ENCODE measurements at regions not wholly inside any gene's neighbourhood (a gene's known extent, or its start where the extent isn't known, plus 50 kb on each side); places are given as distances from the start of the nearest gene placed in this dataset.

DNA sequence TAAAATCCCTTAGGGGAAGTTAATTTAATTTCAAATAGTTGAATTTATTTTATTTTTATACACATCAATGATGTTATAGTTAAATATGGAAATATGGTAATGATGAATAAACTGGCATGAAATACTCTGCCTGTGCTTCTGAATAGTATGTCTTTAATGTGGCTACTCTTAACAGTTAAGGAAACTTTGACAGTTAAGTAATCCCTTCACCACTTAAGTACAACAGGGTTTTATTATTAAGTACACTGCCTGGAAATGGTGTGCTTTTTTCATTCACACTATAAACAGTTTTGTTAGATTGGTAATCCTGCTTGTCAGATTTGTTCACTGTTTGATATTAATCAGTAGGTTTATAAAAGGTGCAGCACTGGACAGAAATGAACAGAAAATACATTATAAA is 412.0 kb upstream of the ZEB2 start:
- DNase-seq (no peak), ATAC-seq (ENCODE audit: low read depth) (no peak)
- Mint-ChIP-seq H3K4me1 (peaks cover 3% of the 10 kb centered on the region), H3K27ac (no peak overlapping the region), H3K27me3 (no peaks in the 10 kb centered on the region), H3K9me3 (peaks cover 11% of the 10 kb centered on the region), H3K4me3 (no peak overlapping the region), H3K36me3 (ENCODE audit: low read depth) (peaks cover 6% of the 10 kb centered on the region)
- intact Hi-C loops (cut with micrococcal nuclease) = no loop called here
- no peak for TF ChIP-seq CTCF (IDR thresholded peaks at IDR 0.05)
- ChIA-PET CTCF (interaction anchor here (0.7 kb wide), 1 partner anchor 1382 kb away, joined by 3 read pairs; no protein-coding TSS in a partner anchor), POLR2A (no interaction called here)

GRCh38 chr2:144931480-144931879 is 411.6 kb upstream of the ZEB2 start:
- intact Hi-C loops (cut with micrococcal nuclease) = no loop called here
- no peak for TF ChIP-seq CTCF (IDR thresholded peaks at IDR 0.05)
- peaks cover 11% of the 10 kb centered on the region for H3K9me3 Mint-ChIP-seq
- peaks cover 2% of the 10 kb centered on the region for H3K4me1 Mint-ChIP-seq
- peaks cover 6% of the 10 kb centered on the region for H3K36me3 Mint-ChIP-seq (ENCODE audit: low read depth)
- ATAC-seq (ENCODE audit: low read depth) (no peak), DNase-seq (no peak)
- POLR2A ChIA-PET = no interaction called here
- H3K27me3 Mint-ChIP-seq = no peaks in the 10 kb centered on the region
- CTCF ChIA-PET = no interaction called here
- no peak overlapping the region for H3K4me3 Mint-ChIP-seq
- H3K27ac Mint-ChIP-seq = no peak overlapping the region

GRCh38 chr2:144927429-144927828 is 407.5 kb upstream of the ZEB2 start:
- Mint-ChIP-seq H3K9me3 (peaks cover 11% of the 10 kb centered on the region), H3K36me3 (ENCODE audit: low read depth) (peaks cover 6% of the 10 kb centered on the region), H3K27ac (no peak overlapping the region), H3K4me3 (no peak overlapping the region), H3K4me1 (peaks cover 6% of the 10 kb centered on the region), H3K27me3 (no peaks in the 10 kb centered on the region)
- POLR2A ChIA-PET = no interaction called here
- intact Hi-C loops (cut with micrococcal nuclease) = no loop called here
- ATAC-seq (ENCODE audit: low read depth) = no peak
- no peak for TF ChIP-seq CTCF (IDR thresholded peaks at IDR 0.05)
- CTCF ChIA-PET = no interaction called here
- DNase-seq = no peak

GRCh38 chr2:144925886-144926285 is 406.0 kb upstream of the ZEB2 start:
- Mint-ChIP-seq H3K36me3 (ENCODE audit: low read depth) (peaks cover 6% of the 10 kb centered on the region), H3K27ac (no peak overlapping the region), H3K4me1 (peaks cover 7% of the 10 kb centered on the region), H3K27me3 (no peaks in the 10 kb centered on the region), H3K9me3 (peaks cover 11% of the 10 kb centered on the region), H3K4me3 (no peak overlapping the region)
- CTCF ChIA-PET = no interaction called here
- intact Hi-C loops (cut with micrococcal nuclease) = no loop called here
- ATAC-seq (ENCODE audit: low read depth) = no peak
- TF ChIP-seq CTCF (IDR thresholded peaks at IDR 0.05) = no peak
- no peak for DNase-seq
- POLR2A ChIA-PET = no interaction called here

DNA sequence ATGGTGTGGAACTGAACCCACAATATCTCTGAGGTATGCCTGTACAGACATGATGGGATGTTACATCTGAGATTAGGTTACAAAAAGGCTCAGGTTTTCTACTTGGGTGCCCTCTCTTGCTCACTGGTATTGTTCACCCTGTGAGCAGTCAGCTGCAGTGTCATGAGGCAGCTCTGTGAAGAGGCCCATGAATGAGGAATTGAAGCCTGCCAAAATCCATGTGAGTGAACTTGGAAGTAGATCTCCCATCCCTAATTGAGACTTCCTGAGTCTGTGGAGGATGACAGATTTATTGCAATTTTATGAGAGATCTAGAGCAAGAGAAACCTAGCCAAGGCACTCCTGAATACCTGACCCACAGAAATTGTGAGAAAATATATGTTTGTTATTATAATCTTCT is 404.9 kb upstream of the ZEB2 start:
- TF ChIP-seq CTCF (IDR thresholded peaks at IDR 0.05) = no peak
- POLR2A ChIA-PET = no interaction called here
- Mint-ChIP-seq H3K27ac (no peak overlapping the region), H3K27me3 (no peaks in the 10 kb centered on the region), H3K36me3 (ENCODE audit: low read depth) (peaks cover 6% of the 10 kb centered on the region), H3K9me3 (peaks cover 11% of the 10 kb centered on the region), H3K4me3 (no peak overlapping the region), H3K4me1 (peaks cover 7% of the 10 kb centered on the region)
- ATAC-seq (ENCODE audit: low read depth) (no peak), DNase-seq (no peak)
- intact Hi-C loops (cut with micrococcal nuclease) = no loop called here
- CTCF ChIA-PET = interaction anchor here (0.6 kb wide), 1 partner anchor 85 kb away, joined by 3 read pairs; no protein-coding TSS in a partner anchor
